IPS-18c (cell line): ENCODE measurements at regions not wholly inside any gene's neighbourhood (a gene's known extent, or its start where the extent isn't known, plus 50 kb on each side); places are given as distances from the start of the nearest gene placed in this dataset.

ENCODE experiments used
- H3K4me3 ChIP-seq: 2 replicates; pipeline ENCODE4 v1.7.0; 2013; ENCODE audit warnings: low read depth, mild to moderate bottlenecking, low read length, moderate library complexity; ENCODE audit not compliant: insufficient read depth
- H3K9me3 ChIP-seq: one replicate; pipeline ENCODE4 v1.6.1; 2013; ENCODE audit warnings: mild to moderate bottlenecking, low read length, moderate library complexity; ENCODE audit not compliant: control insufficient read depth, insufficient read depth

- H3K4me3 ChIP-seq: no peak overlapping the region
These were observed 202.6 kb downstream of the RBFOX3 start for GRCh38 chr17:79408251-79408650.

GRCh38 chr17:79407385-79407784 lies 203.5 kb downstream of the RBFOX3 start:
- Histone ChIP-seq H3K9me3 (no peaks in the 10 kb centered on the region), H3K4me3 (no peak overlapping the region)

More at GRCh38 chr17:79408251-79408650, 202.6 kb downstream of the RBFOX3 start:
- no peaks in the 10 kb centered on the region for H3K9me3 ChIP-seq

- no peaks in the 10 kb centered on the region for H3K9me3 ChIP-seq
- H3K4me3 ChIP-seq: no peak overlapping the region
These were observed 204.5 kb downstream of the RBFOX3 start for GRCh38 chr17:79406316-79406715.

- Histone ChIP-seq H3K4me3 (no peak overlapping the region), H3K9me3 (no peaks in the 10 kb centered on the region)
These were observed 205.0 kb downstream of the RBFOX3 start for GRCh38 chr17:79405823-79406222.

GRCh38 chr17:79404136-79404911 lies 206.5 kb downstream of the RBFOX3 start:
- H3K9me3 ChIP-seq: no peaks in the 10 kb centered on the region
- no peak overlapping the region for H3K4me3 ChIP-seq

- Histone ChIP-seq H3K4me3 (0 out of 2 replicates have a peak overlapping the region, but pooled peaks have one; percentile 10), H3K9me3 (no peaks in the 10 kb centered on the region)
These were observed 208.9 kb downstream of the RBFOX3 start for GRCh38 chr17:79401704-79402674.

- peak overlapping the region; percentile 36; the same call in 1 of the 2 replicates for H3K4me3 ChIP-seq
- H3K9me3 ChIP-seq: no peaks in the 10 kb centered on the region
These were observed 209.7 kb downstream of the RBFOX3 start for GRCh38 chr17:79400989-79401703.

GRCh38 chr17:79399610-79400144 lies 211.2 kb downstream of the RBFOX3 start:
- no peaks in the 10 kb centered on the region for H3K9me3 ChIP-seq

GRCh38 chr17:79398441-79398840 lies 212.4 kb downstream of the RBFOX3 start:
- H3K9me3 ChIP-seq: no peaks in the 10 kb centered on the region
- no peak overlapping the region for H3K4me3 ChIP-seq

More at GRCh38 chr17:79399610-79400144, 211.2 kb downstream of the RBFOX3 start:
- no peak overlapping the region for H3K4me3 ChIP-seq

- Histone ChIP-seq H3K9me3 (no peaks in the 10 kb centered on the region), H3K4me3 (no peak overlapping the region)
These were observed 214.2 kb downstream of the RBFOX3 start for GRCh38 chr17:79396696-79397095.

- no peaks in the 10 kb centered on the region for H3K9me3 ChIP-seq
- no peak overlapping the region for H3K4me3 ChIP-seq
These were observed 215.3 kb downstream of the RBFOX3 start for GRCh38 chr17:79395545-79395944.

GRCh38 chr17:79395066-79395465 lies 215.8 kb downstream of the RBFOX3 start:
- no peak overlapping the region for H3K4me3 ChIP-seq
- no peaks in the 10 kb centered on the region for H3K9me3 ChIP-seq

GRCh38 chr17:79393358-79394052 lies 217.3 kb downstream of the RBFOX3 start:
- no peaks in the 10 kb centered on the region for H3K9me3 ChIP-seq
- no peak overlapping the region for H3K4me3 ChIP-seq

- Histone ChIP-seq H3K4me3 (no peak overlapping the region), H3K9me3 (no peaks in the 10 kb centered on the region)
These were observed 218.3 kb downstream of the RBFOX3 start for GRCh38 chr17:79392598-79392997.

- H3K9me3 ChIP-seq: no peaks in the 10 kb centered on the region
These were observed 219.2 kb downstream of the RBFOX3 start for GRCh38 chr17:79391376-79392233.

GRCh38 chr17:79389896-79390295 lies 221.0 kb downstream of the RBFOX3 start:
- H3K4me3 ChIP-seq: no peak overlapping the region
- H3K9me3 ChIP-seq: no peaks in the 10 kb centered on the region

More at GRCh38 chr17:79391376-79392233, 219.2 kb downstream of the RBFOX3 start:
- no peak overlapping the region for H3K4me3 ChIP-seq
